NAMALWA (cell line): ENCODE measurements at regions not wholly inside any gene's neighbourhood (a gene's known extent, or its start where the extent isn't known, plus 50 kb on each side); places are given as distances from the start of the nearest gene placed in this dataset.
"Not testable (repeated sequence)": the region's sequence is repeated elsewhere in the genome, so short reads cannot be mapped to it uniquely, and the experiment has no call there.

Experiments used
- DNase-seq: peaks from one replicate; pipeline ENCODE4 v3.0.0-alpha.2; 2015; ENCODE audit warnings: low spot score

- DNase-seq, result no peak
These were observed 139.1 kb downstream of the CDH26 start for GRCh38 chr20:60097285-60097684.

DNA sequence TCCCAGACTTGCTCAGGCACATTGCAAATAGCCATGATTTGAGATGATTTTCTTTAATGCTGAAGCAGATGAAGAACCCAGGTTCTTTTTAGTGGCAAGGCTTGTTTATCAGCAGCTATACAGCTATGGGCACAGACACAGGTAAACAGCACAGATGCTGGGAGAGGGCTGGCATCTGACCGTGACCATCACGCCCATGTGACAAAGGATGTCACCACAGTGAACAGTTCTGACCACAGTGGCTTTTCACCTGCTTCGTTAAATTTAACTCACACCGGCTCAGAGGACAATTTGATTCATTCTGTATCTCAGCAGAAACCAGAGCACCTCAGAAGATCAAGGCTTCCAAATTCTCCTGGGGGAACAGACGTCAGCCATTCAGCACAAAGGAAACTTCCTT lies 142.6 kb downstream of the CDH26 start:
- DNase-seq, result no peak

DNA sequence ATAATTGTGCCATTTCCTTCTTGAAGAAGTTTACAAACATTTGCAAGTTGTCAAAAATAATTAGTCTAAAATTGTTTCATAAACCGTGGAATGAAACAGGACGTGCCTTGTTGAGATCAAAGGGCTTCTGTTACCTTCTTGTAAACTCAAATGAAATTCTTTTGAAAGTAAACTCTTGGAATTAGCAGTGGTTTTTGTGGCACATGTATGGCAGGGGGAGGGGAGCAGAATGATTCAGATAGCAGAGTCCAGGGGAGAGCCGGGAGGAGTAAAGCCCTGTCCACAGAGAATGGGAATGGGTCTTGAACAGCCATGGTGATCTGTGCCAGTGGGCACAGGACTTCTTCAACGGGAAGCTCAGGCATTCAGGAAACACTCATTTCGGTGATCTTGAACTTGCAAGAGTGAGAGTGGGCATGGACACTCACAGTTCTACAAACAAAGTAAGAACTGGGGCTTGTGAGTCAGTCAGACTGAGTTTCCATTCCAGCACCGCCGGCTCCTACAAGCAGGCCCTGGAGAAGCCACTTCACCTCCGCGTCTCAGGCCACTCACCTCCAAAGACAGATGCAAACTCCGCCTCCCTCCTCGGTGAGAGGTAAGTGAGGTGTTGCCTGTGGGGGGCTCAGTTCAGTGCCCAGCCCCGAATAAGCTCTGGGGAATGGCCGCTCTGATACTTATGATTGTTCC lies 143.1 kb downstream of the CDH26 start:
- no peak for DNase-seq

DNA sequence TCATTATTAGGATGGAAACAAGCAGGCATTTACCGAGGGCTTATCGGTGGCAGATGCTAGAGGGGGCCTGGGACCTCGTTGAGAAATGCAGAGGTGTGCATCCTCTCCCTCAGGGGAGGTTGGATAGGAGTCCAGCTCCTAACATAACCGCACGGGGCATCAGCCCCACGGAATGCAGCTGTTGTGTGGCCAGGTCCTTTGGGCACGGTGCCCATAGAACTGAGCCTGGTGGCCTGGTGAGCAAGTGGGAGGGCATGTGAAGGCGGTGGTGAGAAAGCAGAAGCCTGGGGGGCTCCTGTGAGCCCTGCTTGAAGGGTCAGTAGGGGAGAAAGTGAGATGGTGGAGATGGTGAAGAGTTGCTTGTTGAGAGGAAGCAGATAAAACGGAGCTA lies 143.7 kb downstream of the CDH26 start:
- no peak for DNase-seq

DNA sequence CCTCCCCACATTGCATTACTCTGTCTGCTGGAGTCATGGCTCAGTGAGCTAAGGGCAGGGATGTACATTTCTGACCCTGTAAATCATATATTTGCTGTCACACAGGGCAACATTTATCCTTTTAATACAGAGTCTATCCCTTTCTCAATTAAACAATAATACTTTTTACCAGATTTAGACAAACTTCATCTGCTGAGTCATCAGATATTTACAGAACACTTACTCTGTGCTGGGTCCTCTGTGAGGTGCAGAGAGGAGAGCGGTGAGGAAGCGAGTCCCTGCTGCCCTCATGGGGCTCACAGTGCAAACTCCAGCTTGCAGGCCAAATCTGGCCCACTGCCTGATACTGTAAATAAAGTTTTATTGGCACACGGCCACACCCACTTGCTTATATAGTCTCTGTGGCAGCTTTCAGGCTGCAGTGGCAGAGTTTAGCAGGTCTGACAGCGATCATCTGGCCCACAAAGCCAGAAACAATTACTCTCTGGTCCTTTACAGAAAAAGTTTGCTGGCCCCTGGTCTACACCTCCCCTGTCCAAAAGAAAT lies 144.5 kb downstream of the CDH26 start:
- peak; percentile 20 for DNase-seq

- DNase-seq, result no peak
These were observed 147.0 kb downstream of the CDH26 start for GRCh38 chr20:60104993-60105803.

- not testable (repeated sequence) for DNase-seq
These were observed 148.0 kb downstream of the CDH26 start for GRCh38 chr20:60106186-60106585.

GRCh38 chr20:60107621-60108390 lies 149.6 kb downstream of the CDH26 start:
- no peak for DNase-seq

- no peak for DNase-seq
These were observed 150.2 kb downstream of the CDH26 start for GRCh38 chr20:60108397-60108796.

- DNase-seq, result no peak
These were observed 155.0 kb downstream of the CDH26 start for GRCh38 chr20:60113024-60113724.

DNA sequence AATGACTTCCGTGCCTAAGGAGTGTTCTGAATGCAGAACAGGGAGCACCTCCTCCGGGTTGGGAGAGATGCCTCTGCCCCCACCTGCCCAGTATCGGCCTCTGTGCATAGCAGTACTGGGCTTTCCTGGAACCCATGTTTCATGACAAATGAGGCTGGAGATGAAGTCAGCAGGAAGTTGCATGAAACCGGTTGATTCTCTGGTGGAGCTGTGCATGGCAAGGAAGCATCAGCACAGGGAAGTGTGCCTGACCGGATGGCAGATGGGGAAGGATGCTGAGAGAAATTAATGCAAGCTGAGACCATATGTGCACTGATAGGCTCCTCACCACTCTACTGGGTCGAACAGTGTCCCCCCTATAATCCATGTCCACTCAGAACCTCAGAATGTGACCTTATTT lies 155.5 kb downstream of the CDH26 start:
- DNase-seq, result no peak

DNA sequence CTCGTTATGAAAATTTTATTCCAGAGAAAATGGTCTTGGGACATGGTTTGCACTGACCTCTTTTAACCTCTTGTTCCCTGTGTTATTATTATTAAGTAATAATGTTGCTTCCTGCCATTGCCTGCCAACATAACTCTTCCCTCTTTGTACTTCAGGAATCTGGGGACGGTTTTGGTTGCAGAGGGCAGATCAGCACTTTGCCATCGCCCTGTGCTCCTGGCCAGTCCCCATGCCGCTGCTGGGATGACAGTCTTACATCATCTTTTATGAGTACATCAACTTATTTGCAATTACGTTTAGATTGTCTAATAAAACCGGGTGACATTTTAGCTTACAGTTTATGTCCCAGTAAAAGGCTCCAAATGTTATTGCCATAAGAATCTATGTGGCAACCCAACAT lies 157.2 kb downstream of the CDH26 start:
- DNase-seq, result no peak

DNA sequence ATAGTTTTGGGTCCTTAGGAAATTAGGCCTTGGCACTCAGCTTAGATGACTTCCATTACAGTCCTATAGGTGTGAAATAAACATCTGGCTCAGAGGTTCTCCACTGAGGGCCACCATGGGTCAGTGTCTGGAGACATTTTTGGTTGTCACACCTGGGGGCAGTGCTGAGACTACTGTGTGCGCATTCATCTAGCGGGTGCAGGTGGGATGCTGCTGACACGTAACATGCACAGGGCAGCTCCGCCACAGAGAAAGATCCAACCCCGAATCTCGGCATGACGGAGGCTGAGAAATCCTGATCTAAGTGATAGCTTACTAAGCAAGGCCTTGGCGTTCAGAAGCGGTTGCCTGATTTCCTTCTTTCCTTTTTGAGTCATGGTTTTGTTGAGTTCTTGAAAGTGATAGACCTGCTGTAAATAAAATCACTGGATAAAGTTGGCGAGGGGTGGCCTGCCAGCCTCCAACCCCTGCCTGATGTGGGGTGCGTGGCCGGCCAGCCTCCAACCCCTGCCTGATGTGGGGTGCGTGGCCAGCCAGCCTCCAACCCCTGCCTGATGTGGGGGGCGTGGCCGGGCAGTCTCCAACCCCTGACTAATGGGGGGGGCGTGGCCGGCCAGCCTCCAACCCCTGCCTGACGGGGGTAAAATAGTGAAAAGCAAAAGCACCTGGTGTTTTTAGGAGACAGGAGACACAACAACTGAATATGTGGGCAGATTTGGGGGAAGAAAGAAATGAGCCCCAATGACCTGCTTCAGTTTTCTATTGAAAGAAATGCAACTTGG lies 158.1 kb downstream of the CDH26 start:
- DNase-seq, result peak; percentile 85

GRCh38 chr20:60117065-60117464 lies 158.8 kb downstream of the CDH26 start:
- DNase-seq, result no peak

DNA sequence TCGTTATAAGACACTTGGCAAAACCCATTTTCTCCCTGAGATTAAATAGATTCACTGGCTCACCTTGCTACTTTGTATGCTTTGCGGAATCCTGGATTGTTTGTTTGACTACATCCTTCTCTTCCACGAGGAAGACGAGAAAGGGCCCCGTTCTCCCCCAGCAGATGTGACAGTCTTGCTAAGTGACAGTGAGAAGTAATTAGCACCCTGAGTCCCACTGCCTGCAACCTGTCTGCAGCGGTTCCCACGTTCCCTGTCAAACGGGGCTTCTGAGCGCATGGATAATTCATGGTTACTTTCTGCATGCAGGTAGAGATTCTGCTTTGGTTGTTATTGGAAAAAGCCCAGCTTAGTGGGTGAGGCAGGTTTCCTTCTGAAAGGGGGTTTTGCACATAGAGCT lies 163.7 kb downstream of the CDH26 start:
- DNase-seq, result no peak

DNA sequence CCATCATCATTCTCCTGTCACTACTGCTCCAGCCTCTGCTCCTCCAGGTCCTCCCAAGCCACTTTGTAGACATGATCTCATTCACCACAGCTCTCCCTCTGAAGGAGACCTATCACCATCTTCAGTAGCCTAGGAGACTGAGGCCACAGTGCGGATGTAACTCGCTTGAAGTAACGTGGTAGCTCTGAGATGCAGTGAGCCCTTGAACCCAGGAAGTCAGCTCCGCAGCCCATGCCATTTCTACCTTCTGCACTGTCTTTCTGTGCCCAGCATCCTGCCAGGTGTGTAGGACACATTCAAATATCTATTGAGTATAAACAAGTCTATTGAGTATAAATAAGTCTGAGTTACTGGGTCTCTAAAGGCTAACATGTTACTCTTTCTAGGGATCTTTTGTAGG lies 164.4 kb downstream of the CDH26 start:
- no peak for DNase-seq

DNA sequence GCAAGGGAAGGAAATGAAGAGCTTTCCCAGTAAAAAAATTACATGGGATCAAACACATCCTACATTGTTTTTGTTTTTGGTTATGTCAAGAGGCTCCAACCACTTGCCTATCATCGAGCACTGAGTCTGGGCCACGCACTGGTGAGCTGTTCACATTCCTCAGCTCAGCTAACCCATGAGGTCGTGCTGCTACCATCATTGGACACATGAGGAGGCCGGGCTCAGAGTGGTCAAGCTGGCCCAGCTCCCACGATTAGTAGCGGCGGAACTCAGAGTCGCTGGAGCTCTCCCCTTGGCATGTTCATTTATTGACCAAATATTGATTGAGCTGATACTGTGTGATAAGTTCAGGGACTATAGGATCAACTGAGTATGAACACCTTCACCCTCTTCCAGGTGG lies 164.9 kb downstream of the CDH26 start:
- no peak for DNase-seq

DNA sequence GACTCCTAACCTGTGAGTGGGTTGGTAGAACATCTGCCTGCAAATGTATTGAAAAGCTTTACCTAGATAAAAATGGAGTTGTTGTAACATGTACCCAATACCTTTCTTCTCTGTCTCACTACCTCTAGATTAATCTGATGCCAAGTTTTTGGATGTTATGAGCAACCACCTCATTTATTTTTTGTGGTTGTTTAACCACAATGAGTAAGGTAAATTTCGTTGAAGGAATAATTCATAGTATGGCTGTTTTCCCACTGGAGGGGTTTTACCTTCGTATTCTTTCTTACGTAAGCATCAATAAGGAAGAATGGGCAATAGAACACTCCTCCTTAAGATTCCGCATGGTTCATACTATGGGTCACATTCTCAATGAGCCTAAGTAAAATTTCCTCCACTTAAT lies 165.4 kb downstream of the CDH26 start:
- DNase-seq, result no peak

GRCh38 chr20:60124776-60125381 lies 166.7 kb downstream of the CDH26 start:
- no peak for DNase-seq

GRCh38 chr20:60125513-60125912 lies 167.3 kb downstream of the CDH26 start:
- no peak for DNase-seq

- no peak for DNase-seq
These were observed 168.8 kb downstream of the CDH26 start for GRCh38 chr20:60126975-60127374.
